Chondrocyte (in vitro differentiated cells): ENCODE measurements at regions not wholly inside any gene's neighbourhood (a gene's known extent, or its start where the extent isn't known, plus 50 kb on each side); places are given as distances from the start of the nearest gene placed in this dataset.

Experiments
- DNase-seq: peaks from one replicate; pipeline ENCODE4 v3.0.0; 2021; ENCODE audit warnings: mixed read lengths, low spot score
- H3K27ac Mint-ChIP-seq: one replicate; pipeline ENCODE4 v1.8.0; 2021; ENCODE audit warnings: mild to moderate bottlenecking, moderate library complexity, mixed read lengths; ENCODE audit not compliant: unreplicated experiment
- H3K27me3 Mint-ChIP-seq: 2 replicates; pipeline ENCODE4 v1.8.0; 2021; ENCODE audit warnings: low read depth, mixed read lengths
- H3K36me3 Mint-ChIP-seq: 2 replicates; pipeline ENCODE4 v1.8.0; 2021; ENCODE audit warnings: low read depth, mixed read lengths
- H3K4me1 Mint-ChIP-seq: 2 replicates; pipeline ENCODE4 v1.8.0; 2021; ENCODE audit warnings: low read depth, mild to moderate bottlenecking, mixed read lengths
- H3K4me3 Mint-ChIP-seq: one replicate; pipeline ENCODE4 v1.8.0; 2021; ENCODE audit warnings: mild to moderate bottlenecking, moderate library complexity, mixed read lengths; ENCODE audit not compliant: unreplicated experiment
- H3K9me3 Mint-ChIP-seq: 2 replicates; pipeline ENCODE4 v1.8.0; 2021; ENCODE audit warnings: low read depth, mixed read lengths
- TF ChIP-seq, protein P1 (sequence below): fragments of 200-600 bp; sonication (generic); IDR thresholded peaks from 2 replicates; pipeline ENCODE4 v1.5.0; 2021; ENCODE audit warnings: antibody characterized with exemption, mild to moderate bottlenecking, moderate library complexity

DNA sequence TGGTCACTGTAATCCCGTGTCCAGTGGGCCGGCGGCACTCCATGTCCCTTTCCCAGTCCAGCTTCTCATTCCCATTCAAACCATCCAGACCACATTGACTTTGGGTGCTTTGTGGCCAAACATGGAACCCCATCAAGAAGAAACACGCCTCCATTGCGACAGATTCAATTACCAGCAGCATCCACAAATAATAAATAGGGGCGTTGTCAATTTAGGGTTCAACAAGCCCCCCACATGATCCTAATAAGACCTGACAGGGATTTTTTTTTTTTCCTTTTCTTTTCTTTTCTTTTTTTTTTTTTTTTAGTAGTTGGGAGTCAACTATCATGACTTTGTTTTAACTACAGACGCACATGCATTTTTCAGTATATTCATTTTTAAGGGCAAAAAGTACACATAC is 149.4 kb downstream of the DICER1 start:
- Mint-ChIP-seq H3K27ac (no peak overlapping the region), H3K4me3 (no peak overlapping the region), H3K4me1 (peaks cover 29% of the 10 kb centered on the region), H3K27me3 (peaks cover 3% of the 10 kb centered on the region), H3K9me3 (no peaks in the 10 kb centered on the region), H3K36me3 (no peaks in the 10 kb centered on the region)
- TF ChIP-seq, protein P1, sequence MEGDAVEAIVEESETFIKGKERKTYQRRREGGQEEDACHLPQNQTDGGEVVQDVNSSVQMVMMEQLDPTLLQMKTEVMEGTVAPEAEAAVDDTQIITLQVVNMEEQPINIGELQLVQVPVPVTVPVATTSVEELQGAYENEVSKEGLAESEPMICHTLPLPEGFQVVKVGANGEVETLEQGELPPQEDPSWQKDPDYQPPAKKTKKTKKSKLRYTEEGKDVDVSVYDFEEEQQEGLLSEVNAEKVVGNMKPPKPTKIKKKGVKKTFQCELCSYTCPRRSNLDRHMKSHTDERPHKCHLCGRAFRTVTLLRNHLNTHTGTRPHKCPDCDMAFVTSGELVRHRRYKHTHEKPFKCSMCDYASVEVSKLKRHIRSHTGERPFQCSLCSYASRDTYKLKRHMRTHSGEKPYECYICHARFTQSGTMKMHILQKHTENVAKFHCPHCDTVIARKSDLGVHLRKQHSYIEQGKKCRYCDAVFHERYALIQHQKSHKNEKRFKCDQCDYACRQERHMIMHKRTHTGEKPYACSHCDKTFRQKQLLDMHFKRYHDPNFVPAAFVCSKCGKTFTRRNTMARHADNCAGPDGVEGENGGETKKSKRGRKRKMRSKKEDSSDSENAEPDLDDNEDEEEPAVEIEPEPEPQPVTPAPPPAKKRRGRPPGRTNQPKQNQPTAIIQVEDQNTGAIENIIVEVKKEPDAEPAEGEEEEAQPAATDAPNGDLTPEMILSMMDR: no peak
- DNase-seq: no peak

GRCh38 chr14:95006479-95006878 is 150.8 kb downstream of the DICER1 start:
- Mint-ChIP-seq H3K4me3 (no peak overlapping the region), H3K27ac (no peak overlapping the region), H3K36me3 (no peaks in the 10 kb centered on the region), H3K9me3 (no peaks in the 10 kb centered on the region), H3K27me3 (peaks cover 3% of the 10 kb centered on the region), H3K4me1 (peaks cover 41% of the 10 kb centered on the region)
- TF ChIP-seq, protein P1: no peak
- no peak for DNase-seq

DNA sequence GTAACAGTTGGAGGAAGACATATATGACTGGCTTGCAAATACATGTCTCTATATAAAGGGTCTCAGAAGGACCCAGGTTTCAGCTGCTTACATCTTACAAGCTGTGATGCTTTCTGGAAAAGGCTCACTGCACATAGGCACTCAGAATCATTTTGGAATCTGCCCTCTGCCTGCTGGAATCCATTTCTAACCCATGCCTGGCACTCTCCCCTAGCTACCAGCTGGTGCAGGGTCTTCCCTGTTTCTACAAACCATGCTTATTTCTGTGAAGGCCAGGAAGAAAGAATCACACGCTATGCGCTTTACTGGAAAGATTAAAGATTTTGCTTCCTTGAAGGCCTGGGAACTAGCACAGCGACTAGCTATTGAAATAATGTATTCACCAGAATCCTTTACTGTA is 151.3 kb downstream of the DICER1 start:
- TF ChIP-seq, protein P1: no peak
- Mint-ChIP-seq H3K36me3 (no peaks in the 10 kb centered on the region), H3K27ac (no peak overlapping the region), H3K4me1 (peaks cover 40% of the 10 kb centered on the region), H3K4me3 (no peak overlapping the region), H3K9me3 (no peaks in the 10 kb centered on the region), H3K27me3 (peaks cover 3% of the 10 kb centered on the region)
- no peak for DNase-seq

GRCh38 chr14:95003099-95003960 is 154.0 kb downstream of the DICER1 start:
- Mint-ChIP-seq H3K4me1 (peaks cover 24% of the 10 kb centered on the region), H3K4me3 (no peak overlapping the region), H3K36me3 (no peaks in the 10 kb centered on the region), H3K9me3 (no peaks in the 10 kb centered on the region), H3K27me3 (peaks cover 7% of the 10 kb centered on the region), H3K27ac (peak overlapping the region; percentile 61)
- DNase-seq: no peak
- TF ChIP-seq, protein P1: no peak

GRCh38 chr14:94998685-94999084 is 158.6 kb downstream of the DICER1 start:
- Mint-ChIP-seq H3K36me3 (no peaks in the 10 kb centered on the region), H3K4me3 (no peak overlapping the region), H3K27ac (no peak overlapping the region), H3K4me1 (peaks cover 22% of the 10 kb centered on the region), H3K9me3 (no peaks in the 10 kb centered on the region), H3K27me3 (peaks cover 15% of the 10 kb centered on the region)
- TF ChIP-seq, protein P1: no peak
- DNase-seq: no peak
